ENCODE measurements at regions not wholly inside any gene's neighbourhood (a gene's known extent, or its start where the extent isn't known, plus 50 kb on each side); places are given as distances from the start of the nearest gene placed in this dataset.
"Not testable (repeated sequence)": the region's sequence is repeated elsewhere in the genome, so short reads cannot be mapped to it uniquely, and the experiment has no call there.

DNA sequence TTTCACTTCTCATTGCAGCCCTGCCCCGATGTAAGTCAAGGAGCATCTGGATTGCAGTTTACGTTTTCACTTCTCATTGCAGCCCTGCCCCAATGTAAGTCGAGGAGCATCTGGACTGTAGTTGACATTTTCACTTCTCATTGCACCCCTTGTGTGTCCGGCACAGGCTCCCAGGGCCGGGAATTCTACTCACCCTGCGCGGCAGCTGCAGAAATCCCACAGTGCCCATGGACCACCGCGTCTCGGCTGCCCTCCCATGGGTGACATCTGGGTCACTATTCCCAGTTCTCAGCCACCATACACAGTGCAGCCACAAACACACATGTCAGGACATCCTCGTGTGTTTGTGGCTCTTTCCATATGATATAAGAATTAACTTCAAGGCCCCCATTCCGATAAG, 378.5 kb downstream of the ADGRD1 start:
- POLR2A ChIA-PET, result no interaction called here
- TF ChIP-seq FOXA1 (IDR thresholded peaks at IDR 0.05) (no peak), FOXK2 (IDR thresholded peaks at IDR 0.05) (no peak), ZNF384 (IDR thresholded peaks at IDR 0.05) (no peak), HDGF (IDR thresholded peaks at IDR 0.05; ENCODE audit: borderline replicate concordance) (no peak), SP1 (IDR thresholded peaks at IDR 0.05) (no peak), ARNT (IDR thresholded peaks at IDR 0.05) (no peak), LEF1 (IDR thresholded peaks at IDR 0.05; ENCODE audit: borderline replicate concordance) (no peak), PKNOX1 (IDR thresholded peaks at IDR 0.05) (no peak), L3MBTL2 (conservative IDR thresholded peaks at IDR 0.05) (no peak), SUZ12 (IDR thresholded peaks at IDR 0.05) (no peak), CTBP1 (IDR thresholded peaks at IDR 0.05; ENCODE audit: borderline replicate concordance) (no peak), ELF4 (IDR thresholded peaks at IDR 0.05) (no peak), BHLHE40 (IDR thresholded peaks at IDR 0.05; ENCODE audit: borderline replicate concordance) (no peak), NFRKB (IDR thresholded peaks at IDR 0.05) (no peak), FOXM1 (IDR thresholded peaks at IDR 0.05; ENCODE audit: borderline replicate concordance) (no peak), TARDBP (IDR thresholded peaks at IDR 0.05) (no peak)
- DNase-seq (ENCODE audit: extremely low spot score), result no peak
- CTCF ChIA-PET, result no interaction called here

GRCh38 chr12:131333136-131333535, 377.8 kb upstream of the SFSWAP start:
- CTCF ChIA-PET, result no interaction called here
- POLR2A ChIA-PET, result no interaction called here
- TF ChIP-seq CTBP1 (IDR thresholded peaks at IDR 0.05; ENCODE audit: borderline replicate concordance) (no peak), L3MBTL2 (conservative IDR thresholded peaks at IDR 0.05) (no peak), LEF1 (IDR thresholded peaks at IDR 0.05; ENCODE audit: borderline replicate concordance) (no peak), FOXM1 (IDR thresholded peaks at IDR 0.05; ENCODE audit: borderline replicate concordance) (no peak), PKNOX1 (IDR thresholded peaks at IDR 0.05) (no peak), SP1 (IDR thresholded peaks at IDR 0.05) (no peak), HDGF (IDR thresholded peaks at IDR 0.05; ENCODE audit: borderline replicate concordance) (no peak), FOXA1 (IDR thresholded peaks at IDR 0.05) (no peak)
- DNase-seq (ENCODE audit: extremely low spot score), result no peak

GRCh38 chr12:131333621-131334440, 377.1 kb upstream of the SFSWAP start:
- POLR2A ChIA-PET, result no interaction called here
- CTCF ChIA-PET, result no interaction called here
- TF ChIP-seq NFRKB (IDR thresholded peaks at IDR 0.05), result no peak
- TF ChIP-seq ELF4 (IDR thresholded peaks at IDR 0.05), result no peak
- TF ChIP-seq SUZ12 (IDR thresholded peaks at IDR 0.05), result no peak
- TF ChIP-seq PKNOX1 (IDR thresholded peaks at IDR 0.05), result no peak
- no peak for TF ChIP-seq CTBP1 (IDR thresholded peaks at IDR 0.05; ENCODE audit: borderline replicate concordance)
- no peak for TF ChIP-seq HDGF (IDR thresholded peaks at IDR 0.05; ENCODE audit: borderline replicate concordance)
- TF ChIP-seq L3MBTL2 (conservative IDR thresholded peaks at IDR 0.05), result no peak
- no peak for TF ChIP-seq FOXK2 (IDR thresholded peaks at IDR 0.05)
- TF ChIP-seq FOXA1 (IDR thresholded peaks at IDR 0.05), result no peak
- TF ChIP-seq BHLHE40 (IDR thresholded peaks at IDR 0.05; ENCODE audit: borderline replicate concordance), result no peak
- no peak for TF ChIP-seq SP1 (IDR thresholded peaks at IDR 0.05)
- TF ChIP-seq FOXM1 (IDR thresholded peaks at IDR 0.05; ENCODE audit: borderline replicate concordance), result no peak
- TF ChIP-seq TARDBP (IDR thresholded peaks at IDR 0.05), result no peak
- no peak for TF ChIP-seq ARNT (IDR thresholded peaks at IDR 0.05)
- TF ChIP-seq ZNF384 (IDR thresholded peaks at IDR 0.05), result no peak
- no peak for TF ChIP-seq LEF1 (IDR thresholded peaks at IDR 0.05; ENCODE audit: borderline replicate concordance)
- DNase-seq (ENCODE audit: extremely low spot score), result no peak

GRCh38 chr12:131334835-131335234, 376.1 kb upstream of the SFSWAP start:
- TF ChIP-seq ZNF384 (IDR thresholded peaks at IDR 0.05) (no peak), ELF4 (IDR thresholded peaks at IDR 0.05) (no peak), SUZ12 (IDR thresholded peaks at IDR 0.05) (no peak), TARDBP (IDR thresholded peaks at IDR 0.05) (no peak), FOXM1 (IDR thresholded peaks at IDR 0.05; ENCODE audit: borderline replicate concordance) (no peak), ARNT (IDR thresholded peaks at IDR 0.05) (no peak), FOXK2 (IDR thresholded peaks at IDR 0.05) (no peak), HDGF (IDR thresholded peaks at IDR 0.05; ENCODE audit: borderline replicate concordance) (no peak), NFRKB (IDR thresholded peaks at IDR 0.05) (no peak), SP1 (IDR thresholded peaks at IDR 0.05) (no peak), CTBP1 (IDR thresholded peaks at IDR 0.05; ENCODE audit: borderline replicate concordance) (no peak), PKNOX1 (IDR thresholded peaks at IDR 0.05) (no peak), FOXA1 (IDR thresholded peaks at IDR 0.05) (no peak), L3MBTL2 (conservative IDR thresholded peaks at IDR 0.05) (no peak), LEF1 (IDR thresholded peaks at IDR 0.05; ENCODE audit: borderline replicate concordance) (no peak), BHLHE40 (IDR thresholded peaks at IDR 0.05; ENCODE audit: borderline replicate concordance) (no peak)
- ChIA-PET POLR2A (no interaction called here), CTCF (no interaction called here)
- no peak for DNase-seq (ENCODE audit: extremely low spot score)

- DNase-seq (ENCODE audit: extremely low spot score), result no peak
- ChIA-PET CTCF (no interaction called here), POLR2A (no interaction called here)
- TF ChIP-seq FOXK2 (IDR thresholded peaks at IDR 0.05) (no peak), BHLHE40 (IDR thresholded peaks at IDR 0.05; ENCODE audit: borderline replicate concordance) (no peak), HDGF (IDR thresholded peaks at IDR 0.05; ENCODE audit: borderline replicate concordance) (no peak), LEF1 (IDR thresholded peaks at IDR 0.05; ENCODE audit: borderline replicate concordance) (no peak), ARNT (IDR thresholded peaks at IDR 0.05) (no peak)
Observed at GRCh38 chr12:131335456-131335855, 375.4 kb upstream of the SFSWAP start.

GRCh38 chr12:131337861-131338260, 373.0 kb upstream of the SFSWAP start:
- CTCF ChIA-PET, result interaction anchor here (0.8 kb wide), 1 partner anchor 286 kb away, joined by 3 read pairs; no protein-coding TSS in a partner anchor
- POLR2A ChIA-PET; DNase-seq (ENCODE audit: extremely low spot score): not testable (repeated sequence)
